ENCODE measurements at regions not wholly inside any gene's neighbourhood (a gene's known extent, or its start where the extent isn't known, plus 50 kb on each side); places are given as distances from the start of the nearest gene placed in this dataset.
A peak's percentile ranks its signal among the peaks of the same experiment; 100 is the strongest.

DNA sequence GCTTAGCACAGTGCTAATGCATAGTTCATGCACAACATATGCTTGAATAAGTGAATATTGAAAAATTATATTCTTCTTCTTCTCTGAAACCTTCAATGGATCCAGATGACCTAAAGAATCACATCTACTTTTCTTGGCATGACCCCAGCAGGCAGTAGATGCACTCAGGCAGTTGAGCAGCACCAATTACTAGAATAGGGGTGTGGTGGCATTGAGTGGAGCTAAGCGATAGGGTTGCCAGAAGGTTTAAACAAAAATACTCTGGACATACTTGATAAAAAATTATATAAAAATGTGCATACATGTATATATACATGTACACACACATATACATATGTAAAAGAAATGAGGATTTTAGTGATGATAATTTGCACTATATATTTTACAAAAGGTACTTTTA is 81.8 kb downstream of the NFKBIZ start:
- Mint-ChIP-seq H3K4me1 (peaks cover 0 to 31% (median 15%) of the 10 kb centered on the region in 4 donors), H3K4me3 (no peak overlapping the region), H3K27me3 (no peaks in the 10 kb centered on the region), H3K27ac (no peak overlapping the region), H3K9me3 (peaks cover 0 to 3% (median 0%) of the 10 kb centered on the region in 7 donors), H3K36me3 (no peaks in the 10 kb centered on the region)
- ATAC-seq (ENCODE audit: low read depth in 2 of 2) (no peak), DNase-seq (no peak)
- Histone ChIP-seq H3K27me3 (ENCODE audit: control insufficient read depth, insufficient read depth, low read length) (no peaks in the 10 kb centered on the region), H3K4me1 (ENCODE audit: control insufficient read depth, insufficient read depth, low read length, poor library complexity, severe bottlenecking) (peaks cover 2% of the 10 kb centered on the region), H3K9me3 (ENCODE audit: control insufficient read depth in 2 of 2, low read length in 2 of 2) (no peaks in the 10 kb centered on the region), H3K36me3 (ENCODE audit: control insufficient read depth, insufficient read depth, low read length) (no peaks in the 10 kb centered on the region), H3K27ac (ENCODE audit: insufficient read depth, low read length, poor library complexity, severe bottlenecking) (no peak overlapping the region), H3K4me3 (ENCODE audit: low read depth, low read length) (no peak overlapping the region)

GRCh38 chr3:101932326-101933068 is 83.2 kb downstream of the NFKBIZ start:
- Mint-ChIP-seq H3K9me3 (peaks cover 0 to 3% (median 0%) of the 10 kb centered on the region in 7 donors), H3K4me3 (peak overlapping the region in 2 of 4 donors; percentile 15 to 90), H3K36me3 (no peaks in the 10 kb centered on the region), H3K27ac (peak overlapping the region in 1 of 3 donors; percentile 2), H3K4me1 (peaks cover 9 to 40% (median 23%) of the 10 kb centered on the region in 4 donors), H3K27me3 (peaks cover 7% of the 10 kb centered on the region)
- Histone ChIP-seq H3K4me3 (ENCODE audit: low read depth, low read length) (no peak overlapping the region), H3K4me1 (ENCODE audit: control insufficient read depth, insufficient read depth, low read length, poor library complexity, severe bottlenecking) (peaks cover 12% of the 10 kb centered on the region), H3K9me3 (ENCODE audit: control insufficient read depth in 2 of 2, low read length in 2 of 2) (no peaks in the 10 kb centered on the region), H3K27ac (ENCODE audit: insufficient read depth, low read length, poor library complexity, severe bottlenecking) (no peak overlapping the region), H3K36me3 (ENCODE audit: control insufficient read depth, insufficient read depth, low read length) (no peaks in the 10 kb centered on the region), H3K27me3 (ENCODE audit: control insufficient read depth, insufficient read depth, low read length) (no peaks in the 10 kb centered on the region)
- DNase-seq, result no peak
- no peak for ATAC-seq (ENCODE audit: low read depth in 2 of 2)

DNA sequence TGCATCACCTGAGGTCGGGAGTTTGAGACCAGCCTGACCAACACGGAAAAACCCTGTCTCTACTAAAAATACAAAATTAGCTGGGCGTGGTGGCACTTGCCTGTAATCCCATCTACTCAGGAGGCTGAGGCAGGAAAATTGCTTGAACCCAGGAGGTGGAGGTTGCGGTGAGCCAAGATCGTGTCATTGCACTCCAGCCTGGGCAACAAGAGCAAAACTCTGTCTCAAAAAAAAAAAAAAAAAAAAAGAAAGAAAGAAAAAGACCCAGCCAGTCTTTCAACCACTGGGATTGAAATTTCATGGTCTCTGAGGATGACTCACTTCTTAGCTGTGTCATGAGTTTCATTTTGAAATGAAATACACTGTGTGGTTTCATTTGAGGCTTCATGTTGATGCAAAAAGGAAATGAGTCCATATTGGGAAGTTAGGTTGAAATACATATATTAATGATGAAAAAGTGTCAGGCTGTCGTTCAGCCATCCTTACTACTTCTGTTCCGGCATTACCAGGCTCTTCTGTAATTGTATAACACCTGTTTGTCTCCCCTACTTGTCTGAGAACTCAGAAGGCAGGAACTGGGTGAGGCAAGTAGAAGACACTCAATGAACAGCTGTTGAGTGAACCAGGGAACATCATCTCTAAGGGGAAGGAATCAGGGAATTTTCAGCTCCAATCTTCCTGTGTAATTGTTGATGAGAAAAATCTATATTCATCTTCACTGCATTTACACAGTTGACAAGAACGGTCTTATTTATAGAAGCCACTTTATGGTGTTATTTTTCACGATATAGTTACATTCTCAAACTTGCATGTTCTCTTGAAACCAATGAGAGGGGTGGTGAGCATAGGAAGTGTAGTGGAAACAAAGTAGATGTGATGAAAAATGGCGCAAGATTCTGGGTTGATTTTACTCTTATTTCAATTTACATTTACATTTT is 87.4 kb downstream of the NFKBIZ start:
- Mint-ChIP-seq H3K27me3 (peaks cover 7% of the 10 kb centered on the region), H3K9me3 (peaks cover 0 to 3% (median 0%) of the 10 kb centered on the region in 7 donors), H3K36me3 (no peaks in the 10 kb centered on the region), H3K4me3 (peak overlapping the region; percentile 52 to 73 (median 64)), H3K4me1 (peaks cover 9 to 45% (median 23%) of the 10 kb centered on the region in 4 donors), H3K27ac (peak overlapping the region; percentile 79 to 91 (median 91))
- ATAC-seq (ENCODE audit: low read depth in 2 of 2) (peak; percentile 93 to 94), DNase-seq (peak in 2 of 3 donors; percentile 56 to 87)
- peak overlapping the region; percentile 47 for H3K27ac ChIP-seq (ENCODE audit: insufficient read depth, low read length, poor library complexity, severe bottlenecking)
- peaks cover 42% of the 10 kb centered on the region for H3K4me1 ChIP-seq (ENCODE audit: control insufficient read depth, insufficient read depth, low read length, poor library complexity, severe bottlenecking)
- no peaks in the 10 kb centered on the region for H3K36me3 ChIP-seq (ENCODE audit: control insufficient read depth, insufficient read depth, low read length)
- no peaks in the 10 kb centered on the region for H3K9me3 ChIP-seq (ENCODE audit: control insufficient read depth in 2 of 2, low read length in 2 of 2)
- no peaks in the 10 kb centered on the region for H3K27me3 ChIP-seq (ENCODE audit: control insufficient read depth, insufficient read depth, low read length)
- peak overlapping the region; percentile 71 for H3K4me3 ChIP-seq (ENCODE audit: low read depth, low read length)

DNA sequence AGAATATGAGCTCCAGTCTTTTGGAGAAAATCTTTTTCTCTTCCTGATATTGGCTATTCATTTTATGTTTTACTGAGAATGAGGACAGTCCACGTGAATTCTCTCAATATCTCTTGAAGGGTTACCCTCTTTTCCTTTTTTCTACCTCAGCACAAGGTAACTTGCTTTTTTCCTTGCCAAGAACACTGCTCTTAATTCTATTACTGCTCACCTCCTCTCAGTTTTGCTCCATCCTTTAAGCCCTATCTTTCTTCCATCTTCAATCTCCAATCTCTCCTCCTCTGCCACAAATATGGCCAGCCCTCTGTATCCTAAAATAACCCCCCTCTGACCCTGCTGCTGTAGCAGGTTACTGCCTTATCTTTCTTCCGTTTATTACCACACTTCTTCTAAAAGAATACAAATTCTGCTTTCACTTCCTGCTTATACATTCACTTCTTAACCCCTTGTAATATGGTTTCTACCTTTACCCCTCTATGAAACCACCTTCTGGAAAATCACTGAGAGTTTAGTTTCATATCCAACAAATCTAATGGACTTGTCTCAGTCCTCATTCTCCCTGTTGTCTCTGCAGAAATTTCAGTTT is 89.0 kb downstream of the NFKBIZ start:
- H3K36me3 ChIP-seq (ENCODE audit: control insufficient read depth, insufficient read depth, low read length), result no peaks in the 10 kb centered on the region
- Mint-ChIP-seq H3K4me3 (no peak overlapping the region), H3K4me1 (peaks cover 9 to 46% (median 30%) of the 10 kb centered on the region in 4 donors), H3K27me3 (peaks cover 7% of the 10 kb centered on the region), H3K36me3 (no peaks in the 10 kb centered on the region), H3K9me3 (peaks cover 0 to 2% (median 0%) of the 10 kb centered on the region in 7 donors), H3K27ac (no peak overlapping the region)
- no peaks in the 10 kb centered on the region for H3K9me3 ChIP-seq (ENCODE audit: control insufficient read depth in 2 of 2, low read length in 2 of 2)
- peak overlapping the region; percentile 33 for H3K4me3 ChIP-seq (ENCODE audit: low read depth, low read length)
- H3K4me1 ChIP-seq (ENCODE audit: control insufficient read depth, insufficient read depth, low read length, poor library complexity, severe bottlenecking), result peaks cover 57% of the 10 kb centered on the region
- H3K27ac ChIP-seq (ENCODE audit: insufficient read depth, low read length, poor library complexity, severe bottlenecking), result no peak overlapping the region
- ATAC-seq (ENCODE audit: low read depth in 2 of 2) (peak in 1 of 2 donors; percentile 16), DNase-seq (peak in 2 of 3 donors; percentile 20 to 52)
- no peaks in the 10 kb centered on the region for H3K27me3 ChIP-seq (ENCODE audit: control insufficient read depth, insufficient read depth, low read length)

DNA sequence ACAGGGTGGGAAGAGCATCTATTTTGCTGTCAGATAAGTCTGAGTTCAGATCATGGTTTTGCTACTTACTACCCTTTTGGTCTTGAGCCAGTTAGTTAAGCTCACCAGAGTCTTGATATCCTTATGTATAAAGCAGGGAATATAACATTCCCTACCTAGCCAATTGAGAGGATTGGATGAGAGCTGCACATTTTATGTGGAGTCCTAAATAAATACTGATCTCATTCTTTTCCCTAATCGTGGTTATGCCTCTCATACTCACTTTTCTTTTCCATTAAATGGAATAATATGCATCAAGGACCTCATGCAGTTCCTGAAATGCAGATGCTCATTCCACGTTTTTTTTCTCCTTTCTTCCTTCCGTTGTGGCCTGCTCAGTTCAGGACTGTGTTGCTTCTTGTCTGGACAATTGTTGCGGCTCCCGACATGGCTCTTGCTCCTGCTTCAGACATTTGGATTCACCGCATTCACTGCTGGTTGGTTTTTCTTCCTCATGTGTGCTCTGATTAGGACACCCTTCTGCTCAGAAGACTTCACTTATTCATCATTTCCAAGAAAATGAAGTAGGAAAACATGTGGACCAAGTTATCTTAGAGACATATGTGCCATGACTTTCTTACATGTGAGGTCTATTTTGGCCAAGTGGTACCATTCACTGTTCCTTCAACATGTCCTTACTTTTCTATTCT is 90.2 kb downstream of the NFKBIZ start:
- H3K4me1 ChIP-seq (ENCODE audit: control insufficient read depth, insufficient read depth, low read length, poor library complexity, severe bottlenecking), result peaks cover 57% of the 10 kb centered on the region
- no peaks in the 10 kb centered on the region for H3K9me3 Mint-ChIP-seq

GRCh38 chr3:101940521-101941317 is 91.4 kb downstream of the NFKBIZ start:
- H3K27ac Mint-ChIP-seq, result no peak overlapping the region
- Histone ChIP-seq H3K4me1 (ENCODE audit: control insufficient read depth, insufficient read depth, low read length, poor library complexity, severe bottlenecking) (peaks cover 57% of the 10 kb centered on the region), H3K4me3 (ENCODE audit: low read depth, low read length) (peak overlapping the region; percentile 13), H3K27ac (ENCODE audit: insufficient read depth, low read length, poor library complexity, severe bottlenecking) (no peak overlapping the region), H3K9me3 (ENCODE audit: control insufficient read depth in 2 of 2, low read length in 2 of 2) (no peaks in the 10 kb centered on the region), H3K36me3 (ENCODE audit: control insufficient read depth, insufficient read depth, low read length) (no peaks in the 10 kb centered on the region), H3K27me3 (ENCODE audit: control insufficient read depth, insufficient read depth, low read length) (no peaks in the 10 kb centered on the region)
- no peak overlapping the region for H3K4me3 Mint-ChIP-seq
- ATAC-seq (ENCODE audit: low read depth in 2 of 2) (no peak), DNase-seq (no peak)
- peaks cover 7% of the 10 kb centered on the region for H3K27me3 Mint-ChIP-seq
- H3K9me3 Mint-ChIP-seq, result no peaks in the 10 kb centered on the region
- peaks cover 9 to 43% (median 28%) of the 10 kb centered on the region in 4 donors for H3K4me1 Mint-ChIP-seq
- no peaks in the 10 kb centered on the region for H3K36me3 Mint-ChIP-seq

More for the DNA sequence above, 90.2 kb downstream of the NFKBIZ start:
- no peaks in the 10 kb centered on the region for H3K36me3 Mint-ChIP-seq
- peaks cover 7% of the 10 kb centered on the region for H3K27me3 Mint-ChIP-seq
- no peak overlapping the region for H3K27ac Mint-ChIP-seq
- DNase-seq, result no peak
- Histone ChIP-seq H3K36me3 (ENCODE audit: control insufficient read depth, insufficient read depth, low read length) (no peaks in the 10 kb centered on the region), H3K27me3 (ENCODE audit: control insufficient read depth, insufficient read depth, low read length) (no peaks in the 10 kb centered on the region), H3K9me3 (ENCODE audit: control insufficient read depth in 2 of 2, low read length in 2 of 2) (no peaks in the 10 kb centered on the region), H3K27ac (ENCODE audit: insufficient read depth, low read length, poor library complexity, severe bottlenecking) (no peak overlapping the region), H3K4me3 (ENCODE audit: low read depth, low read length) (no peak overlapping the region)
- no peak overlapping the region for H3K4me3 Mint-ChIP-seq
- H3K4me1 Mint-ChIP-seq, result peaks cover 9 to 48% (median 30%) of the 10 kb centered on the region in 4 donors
- no peak for ATAC-seq (ENCODE audit: low read depth in 2 of 2)
